HCT116 (cell line): ENCODE measurements at regions not wholly inside any gene's neighbourhood (a gene's known extent, or its start where the extent isn't known, plus 50 kb on each side); places are given as distances from the start of the nearest gene placed in this dataset.

Experiments
- ATAC-seq: fragments of 200-7000 bp; cut with Tn5 transposase; 2 replicates; pipeline ENCODE4 v1.9.1; 2020; ENCODE audit warnings: mild to moderate bottlenecking, moderate library complexity
- BruUV-seq: library from RNA; stranded (reverse); fragments of 400-500 nt; replicated peaks from 2 replicates; lab custom pipeline; 2021; lab: Mats Ljungman, UMichigan
- CTCF ChIA-PET: fragments of 300-600 bp; sonication (Branson Sonifier 250); formaldehyde crosslinking; loops from one replicate; lab custom pipeline; 2021; ENCODE audit warnings: antibody characterized with exemption; lab: Charles Lee
- POLR2A ChIA-PET: fragments of 300-600, 350-600 bp; sonication (Branson Sonifier 250); formaldehyde crosslinking; loops from one replicate; lab custom pipeline; 2021; ENCODE audit warnings: antibody characterized with exemption; lab: Charles Lee
- RAD21 ChIA-PET, 2 experiments: fragments of 300-600 bp; sonication (Branson Sonifier 250); formaldehyde crosslinking; loops; one replicate each; lab custom pipeline; 2023; ENCODE audit warnings: low total read pairs in 2 of 2; ENCODE audit not compliant: uncharacterized antibody in 2 of 2, unreplicated experiment in 2 of 2, low non-redundant PET in 1 of 2; lab: Charles Lee
- DNase-seq: peaks from one replicate; pipeline ENCODE4 v3.0.0-alpha.2; 2010; ENCODE audit warnings: low read depth, low spot score
- H2AFZ ChIP-seq: fragments of 200-600 bp; shearing (Covaris generic), sonication (generic); 2 replicates; pipeline ENCODE4 v1.6.1; 2017; ENCODE audit warnings: low read depth, mixed run types, mixed read lengths, antibody characterized with exemption, low read length; ENCODE audit not compliant: poor library complexity, severe bottlenecking
- H3K27ac ChIP-seq: 2 replicates; pipeline ENCODE4 v1.5.1; 2012; ENCODE audit warnings: low read depth, low read length
- H3K27me3 ChIP-seq: fragments of 200-600 bp; sonication (generic); 2 replicates; pipeline ENCODE4 v1.6.1; 2016; ENCODE audit warnings: mixed run types, low read length, mixed read lengths; ENCODE audit not compliant: insufficient read depth
- H3K36me3 ChIP-seq, 2 experiments: fragments of 200-500 bp in 1 of 2; fragments of 200-600 bp in 1 of 2; sonication (Bioruptor generic) in 1 of 2; sonication (generic) in 1 of 2; 2 replicates each; pipeline versions ENCODE4 v1.5.1 to v1.6.1; 2014 to 2016; ENCODE audit warnings: low read length in 2 of 2, inconsistent platforms in 1 of 2, mixed read lengths in 1 of 2, mixed run types in 1 of 2; ENCODE audit not compliant: insufficient read depth in 2 of 2, control insufficient read depth in 1 of 2
- H3K4me1 ChIP-seq, 2 experiments: fragments of 200-600 bp in 1 of 2; sonication (generic) in 1 of 2; 2 replicates each; pipeline versions ENCODE4 v1.5.1 to v1.6.1; 2012 to 2017; ENCODE audit warnings: low read length in 2 of 2, inconsistent platforms in 1 of 2, mild to moderate bottlenecking in 1 of 2, mixed read lengths in 1 of 2, mixed run types in 1 of 2, moderate library complexity in 1 of 2; ENCODE audit not compliant: insufficient read depth in 2 of 2, control insufficient read depth in 1 of 2
- H3K4me2 ChIP-seq: fragments of 200-600 bp; sonication (generic); 2 replicates; pipeline ENCODE4 v1.6.1; 2017; ENCODE audit warnings: mixed run types, low read length, mixed read lengths
- H3K4me3 ChIP-seq, 2 experiments: fragments of 200-600 bp in 1 of 2; sonication (generic) in 1 of 2; replicated peaks in 1 of 2; 2 replicates each; pipeline ENCODE4 v1.5.1; 2011 to 2016; ENCODE audit warnings: low read length in 2 of 2, control low read depth in 1 of 2, low read depth in 1 of 2, mild to moderate bottlenecking in 1 of 2, mixed read lengths in 1 of 2, mixed run types in 1 of 2
- H3K79me2 ChIP-seq: fragments of 200-600 bp; sonication (generic); 2 replicates; pipeline ENCODE4 v1.6.1; 2017; ENCODE audit warnings: mild to moderate bottlenecking, mixed run types, low read length, moderate library complexity, mixed read lengths; ENCODE audit not compliant: insufficient read depth
- H3K9ac ChIP-seq: fragments of 200-600 bp; sonication (generic); 2 replicates; pipeline ENCODE4 v1.6.1; 2016; ENCODE audit warnings: low read length, mixed read lengths
- H3K9me2 ChIP-seq: fragments of 200-600 bp; sonication (generic), shearing (Covaris generic); 2 replicates; pipeline ENCODE4 v1.6.1; 2017; ENCODE audit warnings: mixed run types, mild to moderate bottlenecking, moderate library complexity; ENCODE audit not compliant: insufficient read depth
- H3K9me3 ChIP-seq, 2 experiments: fragments of 200-500 bp in 1 of 2; fragments of 200-600 bp in 1 of 2; sonication (Bioruptor generic) in 1 of 2; sonication (generic) in 1 of 2; 2 replicates each; pipeline ENCODE4 v1.6.1; 2014 to 2017; ENCODE audit warnings: low read length in 2 of 2, mixed read lengths in 2 of 2, inconsistent platforms in 1 of 2, low read depth in 1 of 2, mild to moderate bottlenecking in 1 of 2, mixed run types in 1 of 2, moderate library complexity in 1 of 2; ENCODE audit not compliant: control insufficient read depth in 1 of 2, insufficient read depth in 1 of 2
- H4K20me1 ChIP-seq: fragments of 200-600 bp; sonication (generic), shearing (Covaris generic); 2 replicates; pipeline ENCODE4 v1.6.1; 2017; ENCODE audit warnings: mixed run types, mild to moderate bottlenecking, moderate library complexity; ENCODE audit not compliant: insufficient read depth
- CBX3 ChIP-seq: IDR thresholded peaks from 2 replicates; pipeline ENCODE4 v1.6.1; 2012; ENCODE audit warnings: low read depth
- CEBPB ChIP-seq: IDR thresholded peaks from 2 replicates; pipeline ENCODE4 v1.6.1; 2012; ENCODE audit warnings: low read depth
- EGR1 ChIP-seq: IDR thresholded peaks from 2 replicates; pipeline ENCODE4 v1.6.1; 2012; ENCODE audit warnings: low read depth
- EZH2 ChIP-seq: fragments of 200-600 bp; sonication (generic); IDR thresholded peaks from 2 replicates; pipeline ENCODE4 v1.6.1; 2017; ENCODE audit warnings: antibody characterized with exemption, mixed run types
- FOSL1 ChIP-seq: IDR thresholded peaks from 2 replicates; pipeline ENCODE4 v1.6.1; 2012; ENCODE audit warnings: low read depth
- JUND ChIP-seq: IDR thresholded peaks from 2 replicates; pipeline ENCODE4 v1.6.1; 2012
- POLR2A ChIP-seq: IDR thresholded peaks from 2 replicates; pipeline ENCODE4 v1.7.0; 2011; ENCODE audit warnings: borderline replicate concordance; ENCODE audit not compliant: insufficient read depth, insufficient read length; ENCODE audit errors: extremely low read depth
- SP1 ChIP-seq: IDR thresholded peaks from 2 replicates; pipeline ENCODE4 v1.6.1; 2012; ENCODE audit warnings: low read depth
- TCF7L2 ChIP-seq: IDR thresholded peaks from 2 replicates; pipeline ENCODE4 v1.7.0; 2011; ENCODE audit warnings: borderline replicate concordance, inconsistent platforms; ENCODE audit not compliant: insufficient read depth, insufficient read length; ENCODE audit errors: extremely low read depth
- ZNF274 ChIP-seq: fragments of 200-500 bp; sonication (Bioruptor generic); IDR thresholded peaks from 2 replicates; pipeline ENCODE4 v1.6.1; 2014; ENCODE audit warnings: mild to moderate bottlenecking, low read depth, low read length, inconsistent platforms
- intact Hi-C: fragments of 100-400 bp; cut with micrococcal nuclease; formaldehyde crosslinking; loops from 2 replicates; pipeline ENCODE4 v1.10.0; 2022
- TF ChIP-seq, protein P1 (sequence below): IDR thresholded peaks from 2 replicates; pipeline ENCODE4 v1.6.1; 2012
- TF ChIP-seq, protein P2 (sequence below): IDR thresholded peaks from 2 replicates; pipeline ENCODE4 v1.6.1; 2011; ENCODE audit warnings: mild to moderate bottlenecking, low read length, moderate library complexity; ENCODE audit not compliant: insufficient replicate concordance; ENCODE audit errors: extremely low read depth
- TF ChIP-seq, protein P3 (sequence below): IDR thresholded peaks from 2 replicates; pipeline ENCODE4 v1.6.1; 2012; ENCODE audit warnings: low read depth
- TF ChIP-seq, protein P4 (sequence below), 3 experiments: fragments of 200-600 bp in 1 of 3; sonication (generic) in 1 of 3; IDR thresholded peaks in 2 of 3; conservative IDR thresholded peaks in 1 of 3; 2 replicates each; pipeline ENCODE4 v1.5.1; 2012 to 2017; ENCODE audit warnings: low read depth in 2 of 3, low read length in 2 of 3, antibody characterized with exemption in 1 of 3, borderline replicate concordance in 1 of 3, control low read depth in 1 of 3, mild to moderate bottlenecking in 1 of 3, mixed read lengths in 1 of 3, mixed run types in 1 of 3, moderate library complexity in 1 of 3; ENCODE audit not compliant: insufficient read depth in 1 of 3

DNA sequence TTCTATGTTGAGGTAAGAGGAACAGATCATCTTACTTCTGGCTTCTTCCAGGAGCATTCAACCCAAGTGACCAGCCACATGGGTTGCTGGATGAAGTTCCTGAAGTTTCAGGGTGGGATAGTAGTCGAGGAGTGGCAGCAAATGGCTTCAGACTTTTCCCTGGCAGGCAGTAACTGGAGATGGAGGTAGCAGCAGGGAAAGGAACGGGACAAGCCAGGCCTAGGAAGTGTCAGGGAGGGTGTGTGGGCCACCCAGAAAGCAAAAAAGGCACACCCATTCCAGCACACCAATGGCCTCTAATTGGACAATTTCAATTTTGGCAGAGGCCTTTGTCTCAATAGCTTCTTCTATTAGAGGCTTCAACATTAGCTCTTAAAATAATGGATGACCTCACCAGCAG lies 498.6 kb upstream of the ATP11B start:
- TF ChIP-seq CBX3 (no peak), SP1 (no peak), ZNF274 (no peak), FOSL1 (no peak), JUND (no peak), TCF7L2 (no peak), EZH2 (no peak), CEBPB (no peak), EGR1 (no peak), POLR2A (no peak)
- TF ChIP-seq, protein P1, sequence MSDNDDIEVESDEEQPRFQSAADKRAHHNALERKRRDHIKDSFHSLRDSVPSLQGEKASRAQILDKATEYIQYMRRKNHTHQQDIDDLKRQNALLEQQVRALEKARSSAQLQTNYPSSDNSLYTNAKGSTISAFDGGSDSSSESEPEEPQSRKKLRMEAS, result no peak
- TF ChIP-seq, protein P2, sequence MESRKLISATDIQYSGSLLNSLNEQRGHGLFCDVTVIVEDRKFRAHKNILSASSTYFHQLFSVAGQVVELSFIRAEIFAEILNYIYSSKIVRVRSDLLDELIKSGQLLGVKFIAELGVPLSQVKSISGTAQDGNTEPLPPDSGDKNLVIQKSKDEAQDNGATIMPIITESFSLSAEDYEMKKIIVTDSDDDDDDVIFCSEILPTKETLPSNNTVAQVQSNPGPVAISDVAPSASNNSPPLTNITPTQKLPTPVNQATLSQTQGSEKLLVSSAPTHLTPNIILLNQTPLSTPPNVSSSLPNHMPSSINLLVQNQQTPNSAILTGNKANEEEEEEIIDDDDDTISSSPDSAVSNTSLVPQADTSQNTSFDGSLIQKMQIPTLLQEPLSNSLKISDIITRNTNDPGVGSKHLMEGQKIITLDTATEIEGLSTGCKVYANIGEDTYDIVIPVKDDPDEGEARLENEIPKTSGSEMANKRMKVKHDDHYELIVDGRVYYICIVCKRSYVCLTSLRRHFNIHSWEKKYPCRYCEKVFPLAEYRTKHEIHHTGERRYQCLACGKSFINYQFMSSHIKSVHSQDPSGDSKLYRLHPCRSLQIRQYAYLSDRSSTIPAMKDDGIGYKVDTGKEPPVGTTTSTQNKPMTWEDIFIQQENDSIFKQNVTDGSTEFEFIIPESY, result no peak
- TF ChIP-seq, protein P3, sequence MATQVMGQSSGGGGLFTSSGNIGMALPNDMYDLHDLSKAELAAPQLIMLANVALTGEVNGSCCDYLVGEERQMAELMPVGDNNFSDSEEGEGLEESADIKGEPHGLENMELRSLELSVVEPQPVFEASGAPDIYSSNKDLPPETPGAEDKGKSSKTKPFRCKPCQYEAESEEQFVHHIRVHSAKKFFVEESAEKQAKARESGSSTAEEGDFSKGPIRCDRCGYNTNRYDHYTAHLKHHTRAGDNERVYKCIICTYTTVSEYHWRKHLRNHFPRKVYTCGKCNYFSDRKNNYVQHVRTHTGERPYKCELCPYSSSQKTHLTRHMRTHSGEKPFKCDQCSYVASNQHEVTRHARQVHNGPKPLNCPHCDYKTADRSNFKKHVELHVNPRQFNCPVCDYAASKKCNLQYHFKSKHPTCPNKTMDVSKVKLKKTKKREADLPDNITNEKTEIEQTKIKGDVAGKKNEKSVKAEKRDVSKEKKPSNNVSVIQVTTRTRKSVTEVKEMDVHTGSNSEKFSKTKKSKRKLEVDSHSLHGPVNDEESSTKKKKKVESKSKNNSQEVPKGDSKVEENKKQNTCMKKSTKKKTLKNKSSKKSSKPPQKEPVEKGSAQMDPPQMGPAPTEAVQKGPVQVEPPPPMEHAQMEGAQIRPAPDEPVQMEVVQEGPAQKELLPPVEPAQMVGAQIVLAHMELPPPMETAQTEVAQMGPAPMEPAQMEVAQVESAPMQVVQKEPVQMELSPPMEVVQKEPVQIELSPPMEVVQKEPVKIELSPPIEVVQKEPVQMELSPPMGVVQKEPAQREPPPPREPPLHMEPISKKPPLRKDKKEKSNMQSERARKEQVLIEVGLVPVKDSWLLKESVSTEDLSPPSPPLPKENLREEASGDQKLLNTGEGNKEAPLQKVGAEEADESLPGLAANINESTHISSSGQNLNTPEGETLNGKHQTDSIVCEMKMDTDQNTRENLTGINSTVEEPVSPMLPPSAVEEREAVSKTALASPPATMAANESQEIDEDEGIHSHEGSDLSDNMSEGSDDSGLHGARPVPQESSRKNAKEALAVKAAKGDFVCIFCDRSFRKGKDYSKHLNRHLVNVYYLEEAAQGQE, result no peak
- TF ChIP-seq, protein P4, sequence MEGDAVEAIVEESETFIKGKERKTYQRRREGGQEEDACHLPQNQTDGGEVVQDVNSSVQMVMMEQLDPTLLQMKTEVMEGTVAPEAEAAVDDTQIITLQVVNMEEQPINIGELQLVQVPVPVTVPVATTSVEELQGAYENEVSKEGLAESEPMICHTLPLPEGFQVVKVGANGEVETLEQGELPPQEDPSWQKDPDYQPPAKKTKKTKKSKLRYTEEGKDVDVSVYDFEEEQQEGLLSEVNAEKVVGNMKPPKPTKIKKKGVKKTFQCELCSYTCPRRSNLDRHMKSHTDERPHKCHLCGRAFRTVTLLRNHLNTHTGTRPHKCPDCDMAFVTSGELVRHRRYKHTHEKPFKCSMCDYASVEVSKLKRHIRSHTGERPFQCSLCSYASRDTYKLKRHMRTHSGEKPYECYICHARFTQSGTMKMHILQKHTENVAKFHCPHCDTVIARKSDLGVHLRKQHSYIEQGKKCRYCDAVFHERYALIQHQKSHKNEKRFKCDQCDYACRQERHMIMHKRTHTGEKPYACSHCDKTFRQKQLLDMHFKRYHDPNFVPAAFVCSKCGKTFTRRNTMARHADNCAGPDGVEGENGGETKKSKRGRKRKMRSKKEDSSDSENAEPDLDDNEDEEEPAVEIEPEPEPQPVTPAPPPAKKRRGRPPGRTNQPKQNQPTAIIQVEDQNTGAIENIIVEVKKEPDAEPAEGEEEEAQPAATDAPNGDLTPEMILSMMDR (IDR thresholded peaks at IDR 0.05 in 2 of 3, conservative IDR thresholded peaks at IDR 0.05 in 1 of 3; ENCODE audit: borderline replicate concordance in 1 of 3, insufficient read depth in 1 of 3, low read depth in 2 of 3, low read length in 2 of 3), result no peak
- no peak for DNase-seq
- ChIA-PET RAD21 (no interaction called here), CTCF (no interaction called here), POLR2A (no interaction called here)
- Histone ChIP-seq H3K4me1 (no peaks in the 10 kb centered on the region), H3K9ac (no peak overlapping the region), H3K4me2 (no peak overlapping the region), H3K27me3 (no peaks in the 10 kb centered on the region), H3K4me3 (no peak overlapping the region), H3K9me3 (no peaks in the 10 kb centered on the region), H3K36me3 (no peaks in the 10 kb centered on the region), H4K20me1 (no peaks in the 10 kb centered on the region), H3K79me2 (no peaks in the 10 kb centered on the region), H2AFZ (no peak overlapping the region), H3K27ac (no peak overlapping the region), H3K9me2 (no peaks in the 10 kb centered on the region)
- BruUV-seq, result no TSS peak
- intact Hi-C loops, result no loop called here
- no peak for ATAC-seq
